H1 (cell line): ENCODE measurements at regions not wholly inside any gene's neighbourhood (a gene's known extent, or its start where the extent isn't known, plus 50 kb on each side); places are given as distances from the start of the nearest gene placed in this dataset.
A peak's percentile ranks its signal among the peaks of the same experiment; 100 is the strongest.
"Not testable (repeated sequence)": the region's sequence is repeated elsewhere in the genome, so short reads cannot be mapped to it uniquely, and the experiment has no call there.

ENCODE experiments used
- CTCF ChIA-PET: fragments of 300-600 bp; sonication (Branson Sonifier 250); formaldehyde crosslinking; loops from one replicate; lab custom pipeline; 2021; ENCODE audit not compliant: partially characterized antibody; lab: Charles Lee
- POLR2A ChIA-PET: fragments of 300-600 bp; sonication (Branson Sonifier 250); formaldehyde crosslinking; loops from one replicate; lab custom pipeline; 2021; ENCODE audit warnings: inconsistent platforms; ENCODE audit not compliant: partially characterized antibody; lab: Charles Lee
- DNase-seq, 2 experiments: peaks; one replicate each; pipeline versions ENCODE4 v3.0.0 to v3.0.0-alpha.2; 2010 to 2022; ENCODE audit warnings: low spot score in 2 of 2, low read depth in 1 of 2, mixed read lengths in 1 of 2
- FAIRE-seq: peaks from 2 replicates; lab custom pipeline; 2011; peaks lifted over from hg19 to GRCh38; lab: Jason Lieb, UNC
- H2AFZ ChIP-seq: 2 replicates; pipeline ENCODE4 v1.8.1; 2012; ENCODE audit warnings: low read length, inconsistent platforms
- H2AK5ac ChIP-seq: 2 replicates; pipeline ENCODE4 v1.6.1; 2013; ENCODE audit warnings: low read depth, low read length
- H2BK120ac ChIP-seq: replicated peaks from 2 replicates; pipeline ENCODE3; 2013; ENCODE audit warnings: low read depth, low read length, inconsistent platforms
- H2BK12ac ChIP-seq: 2 replicates; pipeline ENCODE4 v1.6.1; 2013; ENCODE audit warnings: low read depth, low read length
- H2BK15ac ChIP-seq: 2 replicates; pipeline ENCODE4 v1.6.1; 2013; ENCODE audit warnings: low read length
- H2BK20ac ChIP-seq: 2 replicates; pipeline ENCODE4 v1.6.1; 2013; ENCODE audit warnings: low read length
- H2BK5ac ChIP-seq: 2 replicates; pipeline ENCODE4 v1.6.1; 2013; ENCODE audit warnings: low read depth, low read length
- H3K14ac ChIP-seq: 2 replicates; pipeline ENCODE4 v1.6.1; 2013; ENCODE audit warnings: inconsistent platforms; ENCODE audit not compliant: insufficient read length
- H3K18ac ChIP-seq: 2 replicates; pipeline ENCODE4 v1.6.1; 2013; ENCODE audit warnings: low read length; ENCODE audit errors: extremely low read depth
- H3K23ac ChIP-seq: 2 replicates; pipeline ENCODE4 v1.6.1; 2013; ENCODE audit warnings: inconsistent platforms; ENCODE audit not compliant: insufficient read length
- H3K23me2 ChIP-seq: 2 replicates; pipeline ENCODE4 v1.6.1; 2013; ENCODE audit warnings: low read depth, low read length
- H3K27ac ChIP-seq: 2 replicates; pipeline ENCODE4 v1.6.1; 2011; ENCODE audit warnings: low read depth, low read length, inconsistent platforms
- H3K27me3 ChIP-seq, 4 experiments: replicated peaks in 1 of 4; 1 replicate in 1 of 4; 2 replicates in 3 of 4; pipeline versions ENCODE4 v1.6.1 to v1.8.1; 2011 to 2013; ENCODE audit warnings: low read length in 3 of 4, mild to moderate bottlenecking in 3 of 4, inconsistent platforms in 2 of 4, mixed read lengths in 2 of 4, moderate library complexity in 1 of 4; ENCODE audit not compliant: control insufficient read depth in 3 of 4, insufficient read depth in 3 of 4; ENCODE audit errors: extremely low read depth in 1 of 4
- H3K36me3 ChIP-seq, 4 experiments: 2 replicates each; pipeline versions ENCODE4 v1.6.1 to v1.8.1; 2011 to 2013; ENCODE audit warnings: mild to moderate bottlenecking in 4 of 4, low read length in 3 of 4, moderate library complexity in 2 of 4, control low read depth in 1 of 4, inconsistent platforms in 1 of 4; ENCODE audit not compliant: insufficient read depth in 4 of 4, control insufficient read depth in 2 of 4
- H3K4ac ChIP-seq: replicated peaks from 2 replicates; pipeline ENCODE3; 2013; ENCODE audit warnings: low read length, low read depth, mixed read lengths, inconsistent platforms; ENCODE audit not compliant: insufficient read length
- H3K4me1 ChIP-seq, 4 experiments: replicated peaks in 1 of 4; 1 replicate in 1 of 4; 2 replicates in 3 of 4; pipeline versions ENCODE4 v1.6.1 to v1.8.1; 2011 to 2013; ENCODE audit warnings: low read length in 3 of 4, inconsistent platforms in 2 of 4, mixed read lengths in 1 of 4; ENCODE audit not compliant: insufficient read depth in 4 of 4, control insufficient read depth in 3 of 4
- H3K4me2 ChIP-seq, 2 experiments: 2 replicates each; pipeline versions ENCODE4 v1.6.1 to v1.8.1; 2011 to 2013; ENCODE audit warnings: low read depth in 2 of 2, low read length in 2 of 2, control low read depth in 1 of 2, inconsistent platforms in 1 of 2, mild to moderate bottlenecking in 1 of 2; ENCODE audit not compliant: insufficient read depth in 1 of 2
- H3K4me3 ChIP-seq, 4 experiments: fragments of 200-600, 300-600 bp in 1 of 4; sonication (generic), shearing (Covaris generic), sonication (Bioruptor Twin) in 1 of 4; 2 replicates each; pipeline versions ENCODE4 v1.5.1 to v1.8.1; 2011 to 2016; ENCODE audit warnings: low read length in 4 of 4, low read depth in 3 of 4, control low read depth in 2 of 4, inconsistent platforms in 2 of 4, mild to moderate bottlenecking in 2 of 4, mixed read lengths in 1 of 4, moderate library complexity in 1 of 4; ENCODE audit not compliant: insufficient read depth in 2 of 4; ENCODE audit errors: extremely low read depth in 1 of 4
- H3K56ac ChIP-seq: replicated peaks from 2 replicates; pipeline ENCODE3; 2013; ENCODE audit warnings: low read depth, mild to moderate bottlenecking, mixed read lengths, low read length, inconsistent platforms; ENCODE audit not compliant: insufficient read length
- H3K79me1 ChIP-seq: 2 replicates; pipeline ENCODE4 v1.6.1; 2013; ENCODE audit warnings: low read depth, low read length, control low read depth
- H3K79me2 ChIP-seq, 2 experiments: 2 replicates each; pipeline versions ENCODE4 v1.6.1 to v1.8.1; 2012 to 2013; ENCODE audit warnings: low read length in 2 of 2, mild to moderate bottlenecking in 2 of 2, inconsistent platforms in 1 of 2; ENCODE audit not compliant: insufficient read depth in 2 of 2, control insufficient read depth in 1 of 2
- H3K9ac ChIP-seq, 4 experiments: replicated peaks in 1 of 4; 1 replicate in 1 of 4; 2 replicates in 3 of 4; pipeline versions ENCODE4 v1.6.1 to v1.8.1; 2011 to 2013; ENCODE audit warnings: low read depth in 3 of 4, low read length in 3 of 4, control low read depth in 2 of 4, mild to moderate bottlenecking in 2 of 4, moderate library complexity in 2 of 4, inconsistent platforms in 1 of 4; ENCODE audit errors: extremely low read depth in 1 of 4
- H3K9me3 ChIP-seq, 2 experiments: 2 replicates each; pipeline versions ENCODE4 v1.6.1 to v1.8.1; 2012 to 2013; ENCODE audit warnings: mild to moderate bottlenecking in 2 of 2, moderate library complexity in 2 of 2, control low read depth in 1 of 2, inconsistent platforms in 1 of 2, low read depth in 1 of 2, low read length in 1 of 2, mixed read lengths in 1 of 2; ENCODE audit not compliant: insufficient read depth in 2 of 2
- H4K20me1 ChIP-seq, 2 experiments: replicated peaks in 1 of 2; 2 replicates each; pipeline versions ENCODE3 to v1.8.1; 2011 to 2013; ENCODE audit warnings: inconsistent platforms in 2 of 2, low read length in 2 of 2, mild to moderate bottlenecking in 1 of 2; ENCODE audit not compliant: insufficient read depth in 2 of 2, control insufficient read depth in 1 of 2
- H4K5ac ChIP-seq: 2 replicates; pipeline ENCODE4 v1.6.1; 2013; ENCODE audit warnings: low read length, low read depth, mixed read lengths, inconsistent platforms; ENCODE audit not compliant: insufficient read length
- H4K8ac ChIP-seq: 2 replicates; pipeline ENCODE4 v1.8.0; 2013; ENCODE audit warnings: mild to moderate bottlenecking, moderate library complexity, low read length, inconsistent platforms; ENCODE audit not compliant: insufficient read depth; ENCODE audit errors: extremely low read depth
- H4K91ac ChIP-seq: replicated peaks from 2 replicates; pipeline ENCODE3; 2013; ENCODE audit warnings: low read length, mixed read lengths, inconsistent platforms; ENCODE audit not compliant: insufficient read length
- WGBS, 2 experiments: shearing (Covaris generic) in 1 of 2; methylation state at CpG; one replicate each; pipeline versions ENCODE4 v1.1.6 to v1.1.7; 2013 to 2015; ENCODE audit warnings: low lambda C conversion rate in 2 of 2, mixed read lengths in 2 of 2, inconsistent platforms in 1 of 2, low coverage in 1 of 2, missing lambda C conversion rate in 1 of 2; ENCODE audit not compliant: insufficient replicate concordance in 2 of 2, insufficient coverage in 1 of 2, insufficient read length in 1 of 2; ENCODE audit errors: extremely low coverage in 1 of 2, missing lambda C conversion rate in 1 of 2; 5-methylcytosine and 5-hydroxymethylcytosine counted together

DNA sequence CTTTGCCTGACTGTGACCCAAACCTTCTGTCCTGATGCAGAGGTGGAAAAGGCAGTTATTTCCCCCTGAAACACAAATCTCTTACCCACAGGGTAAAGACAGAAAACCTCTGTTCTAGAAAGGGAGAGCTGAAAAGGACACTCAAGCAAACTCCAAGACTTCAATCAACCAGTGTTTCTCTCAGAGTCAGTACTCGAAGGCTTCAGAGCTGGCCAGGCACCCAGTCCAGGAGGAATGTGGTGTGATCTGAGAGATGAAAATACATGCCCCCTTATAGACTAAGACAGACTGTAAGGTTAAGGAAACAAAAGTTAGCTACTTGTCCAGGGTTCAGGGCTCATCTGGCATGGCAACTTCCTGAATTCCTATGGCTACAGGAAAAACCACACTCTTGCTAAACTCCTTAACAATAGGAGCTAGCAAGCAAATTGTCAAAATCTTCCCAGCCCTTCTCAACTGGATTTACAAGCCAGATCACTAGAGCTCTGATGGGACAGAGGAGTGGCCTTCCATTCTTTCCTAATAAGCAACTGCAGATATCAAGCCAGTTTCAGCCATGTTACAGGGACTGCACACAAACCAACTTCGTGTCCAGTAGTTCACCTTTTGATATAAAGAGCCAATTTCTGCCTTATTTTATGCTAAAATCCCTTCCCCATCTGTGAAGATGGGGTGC, 110.9 kb downstream of the PPIAL4G start:
- H2BK20ac ChIP-seq, H3K14ac ChIP-seq, FAIRE-seq, H3K18ac ChIP-seq, H3K56ac ChIP-seq, H2BK15ac ChIP-seq, H4K91ac ChIP-seq, H2AK5ac ChIP-seq, H3K4me1 ChIP-seq, H2BK5ac ChIP-seq, H3K36me3 ChIP-seq, H4K20me1 ChIP-seq, H3K79me2 ChIP-seq, DNase-seq, H4K8ac ChIP-seq, H3K9me3 ChIP-seq, H3K9ac ChIP-seq, H3K23me2 ChIP-seq, H3K23ac ChIP-seq, H2BK120ac ChIP-seq, H3K4me2 ChIP-seq, H2BK12ac ChIP-seq, H3K27me3 ChIP-seq, H3K4ac ChIP-seq, H3K79me1 ChIP-seq, H3K27ac ChIP-seq, H3K4me3 ChIP-seq, POLR2A ChIA-PET, H4K5ac ChIP-seq: not testable (repeated sequence)
- H2AFZ ChIP-seq = peak overlapping the region; percentile 76; the same call in 1 of the 2 replicates
- CTCF ChIA-PET = interaction anchor here (0.8 to 1.8 kb wide), 6 partner anchors 8 to 34 kb away, joined by 4 to 6 read pairs (median 4); no protein-coding TSS in a partner anchor
- whole genome bisulfite sequencing, 2 experiments = 65% methylated on average over 2 of the region's 2 CpGs; no CpG with 5 or more reads in 1 of the 2 experiments
